Vagina (tissue), 2 donors: ENCODE measurements at regions not wholly inside any gene's neighbourhood (a gene's known extent, or its start where the extent isn't known, plus 50 kb on each side); places are given as distances from the start of the nearest gene placed in this dataset.

Experiments used
- DNase-seq, 2 donors: peaks; one replicate each; pipeline ENCODE4 v3.0.0-alpha.2; 2017; ENCODE audit errors: extremely low spot score in 2 of 2
- H3K27ac ChIP-seq: fragments of 200-600 bp; sonication (generic); one replicate; pipeline ENCODE4 v1.5.1; 2019
- H3K27me3 ChIP-seq: fragments of 200-600 bp; sonication (generic); one replicate; pipeline ENCODE4 v1.5.1; 2019
- H3K36me3 ChIP-seq, 2 donors: fragments of 200-600 bp; sonication (generic); one replicate each; pipeline ENCODE4 v1.5.1; 2017 to 2019
- H3K4me1 ChIP-seq: fragments of 200-600 bp; sonication (generic); one replicate; pipeline ENCODE4 v1.5.1; 2019
- H3K4me3 ChIP-seq, 2 donors: fragments of 200-600 bp; sonication (generic); 1 replicate in 1 of 2; 2 replicates in 1 of 2; pipeline ENCODE4 v1.5.1; 2016 to 2019
- H3K9me3 ChIP-seq: fragments of 200-600 bp; sonication (generic); one replicate; pipeline ENCODE4 v1.5.1; 2019
- CTCF ChIP-seq, 3 experiments: fragments of 450-650 bp in 2 of 3; fragments of 200-600 bp in 1 of 3; sonication (generic) in 1 of 3; IDR thresholded peaks; one replicate each; pipeline ENCODE4 v1.5.1; 2017 to 2019; ENCODE audit warnings: antibody characterized with exemption in 3 of 3, mild to moderate bottlenecking in 2 of 3, moderate library complexity in 2 of 3
- POLR2A ChIP-seq, 2 donors: fragments of 450-650 bp; IDR thresholded peaks; one replicate each; pipeline ENCODE4 v1.6.1; 2017; ENCODE audit warnings: antibody characterized with exemption in 2 of 2, mild to moderate bottlenecking in 2 of 2, moderate library complexity in 2 of 2
- POLR2AphosphoS5 ChIP-seq, 2 donors: sonication (generic); formaldehyde crosslinking; IDR thresholded peaks; one replicate each; pipeline ENCODE4 v1.9.0; 2017; ENCODE audit warnings: antibody characterized with exemption in 2 of 2, mild to moderate bottlenecking in 2 of 2, low read depth in 1 of 2; ENCODE audit not compliant: insufficient read depth in 1 of 2
- intact Hi-C: fragments of 100-400 bp; cut with DNase I; formaldehyde crosslinking; loops from one replicate; pipeline ENCODE4 v1.15.1; 2023

GRCh38 chr13:107753291-107753690, 462.0 kb downstream of the LIG4 start:
- TF ChIP-seq CTCF (IDR thresholded peaks at IDR 0.05), result no peak
- no peak for TF ChIP-seq POLR2AphosphoS5 (IDR thresholded peaks at IDR 0.05; ENCODE audit: insufficient read depth in 1 of 2, low read depth in 1 of 2)
- no peak for TF ChIP-seq POLR2A (IDR thresholded peaks at IDR 0.05)
- Histone ChIP-seq H3K27me3 (no peaks in the 10 kb centered on the region), H3K27ac (no peak overlapping the region), H3K4me3 (no peak overlapping the region), H3K4me1 (no peaks in the 10 kb centered on the region), H3K36me3 (no peaks in the 10 kb centered on the region), H3K9me3 (no peaks in the 10 kb centered on the region)
- no peak for DNase-seq
- intact Hi-C loops, result loop anchor here (5.0 kb wide), 1 partner anchor 1979 kb away; no protein-coding TSS in a partner anchor

GRCh38 chr13:107743983-107744382, 471.4 kb downstream of the LIG4 start:
- H3K27ac ChIP-seq, result no peak overlapping the region
- H3K36me3 ChIP-seq, result no peaks in the 10 kb centered on the region
- TF ChIP-seq POLR2A (IDR thresholded peaks at IDR 0.05) (no peak), CTCF (IDR thresholded peaks at IDR 0.05) (no peak), POLR2AphosphoS5 (IDR thresholded peaks at IDR 0.05; ENCODE audit: insufficient read depth in 1 of 2, low read depth in 1 of 2) (no peak)
- DNase-seq, result no peak
- H3K4me1 ChIP-seq, result no peaks in the 10 kb centered on the region
- no peaks in the 10 kb centered on the region for H3K27me3 ChIP-seq
- intact Hi-C loops, result no loop called here
- no peaks in the 10 kb centered on the region for H3K9me3 ChIP-seq
- H3K4me3 ChIP-seq, result no peak overlapping the region

- TF ChIP-seq POLR2AphosphoS5 (IDR thresholded peaks at IDR 0.05; ENCODE audit: insufficient read depth in 1 of 2, low read depth in 1 of 2), result no peak
- no peak for TF ChIP-seq POLR2A (IDR thresholded peaks at IDR 0.05)
- no peak for TF ChIP-seq CTCF (IDR thresholded peaks at IDR 0.05)
- no peak overlapping the region for H3K4me3 ChIP-seq
- no peaks in the 10 kb centered on the region for H3K27me3 ChIP-seq
- H3K27ac ChIP-seq, result no peak overlapping the region
- H3K36me3 ChIP-seq, result no peaks in the 10 kb centered on the region
- no peaks in the 10 kb centered on the region for H3K4me1 ChIP-seq
- DNase-seq, result no peak
- intact Hi-C loops, result no loop called here
- H3K9me3 ChIP-seq, result no peaks in the 10 kb centered on the region
Measured at GRCh38 chr13:107743526-107743925, 471.8 kb downstream of the LIG4 start.

- Histone ChIP-seq H3K27ac (no peak overlapping the region), H3K36me3 (no peaks in the 10 kb centered on the region), H3K4me3 (no peak overlapping the region), H3K4me1 (no peaks in the 10 kb centered on the region), H3K27me3 (no peaks in the 10 kb centered on the region), H3K9me3 (no peaks in the 10 kb centered on the region)
- intact Hi-C loops, result no loop called here
- no peak for DNase-seq
- TF ChIP-seq POLR2AphosphoS5 (IDR thresholded peaks at IDR 0.05; ENCODE audit: insufficient read depth in 1 of 2, low read depth in 1 of 2), result no peak
- TF ChIP-seq POLR2A (IDR thresholded peaks at IDR 0.05), result no peak
- TF ChIP-seq CTCF (IDR thresholded peaks at IDR 0.05), result no peak
Measured at GRCh38 chr13:107743100-107743499, 472.2 kb downstream of the LIG4 start.

- no peak for TF ChIP-seq POLR2AphosphoS5 (IDR thresholded peaks at IDR 0.05; ENCODE audit: insufficient read depth in 1 of 2, low read depth in 1 of 2)
- no peak for TF ChIP-seq POLR2A (IDR thresholded peaks at IDR 0.05)
- no peak for TF ChIP-seq CTCF (IDR thresholded peaks at IDR 0.05)
- no peak overlapping the region for H3K27ac ChIP-seq
- no peak overlapping the region for H3K4me3 ChIP-seq
- intact Hi-C loops, result no loop called here
- H3K27me3 ChIP-seq, result no peaks in the 10 kb centered on the region
- no peaks in the 10 kb centered on the region for H3K9me3 ChIP-seq
- no peak for DNase-seq
- H3K4me1 ChIP-seq, result no peaks in the 10 kb centered on the region
- no peaks in the 10 kb centered on the region for H3K36me3 ChIP-seq
Measured at GRCh38 chr13:107742544-107742943, 472.8 kb downstream of the LIG4 start.
